MM.1S (cell line): ENCODE measurements at regions not wholly inside any gene's neighbourhood (a gene's known extent, or its start where the extent isn't known, plus 50 kb on each side); places are given as distances from the start of the nearest gene placed in this dataset.

ENCODE experiments used
- CTCF ChIP-seq: fragments of 300-600 bp; sonication (generic); IDR thresholded peaks from 2 replicates; pipeline ENCODE4 v1.5.1; 2016; ENCODE audit warnings: antibody characterized with exemption, low read length, mixed read lengths
- EZH2 ChIP-seq: fragments of 300-600 bp; sonication (generic); optimal IDR thresholded peaks from 2 replicates; pipeline ENCODE3; 2017; ENCODE audit warnings: low read depth, mild to moderate bottlenecking, antibody characterized with exemption, low read length, mixed read lengths
- EZH2phosphoT487 ChIP-seq: fragments of 300-600 bp; sonication (generic); IDR thresholded peaks from 2 replicates; pipeline ENCODE4 v1.6.1; 2018; ENCODE audit warnings: antibody characterized with exemption, low read length

DNA sequence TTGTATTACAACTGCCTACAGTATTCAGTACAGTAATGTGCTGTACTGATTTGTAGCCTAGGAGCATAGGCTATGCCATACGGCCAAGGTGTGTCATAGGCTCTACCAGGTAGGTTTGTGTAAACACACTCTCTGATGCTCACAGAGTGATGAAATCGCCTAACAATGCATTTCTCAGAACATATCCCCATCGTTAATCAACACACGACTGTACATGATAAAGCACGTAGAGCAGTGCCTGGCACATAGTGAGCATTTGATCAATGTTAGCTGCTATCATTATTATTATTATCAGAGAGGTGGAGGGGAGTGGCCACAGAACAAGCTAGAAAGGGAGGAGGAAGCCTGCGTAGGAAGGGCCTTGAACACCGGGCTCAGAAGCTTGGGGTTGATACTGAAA, 81.1 kb upstream of the LHX1 start:
- no peak for TF ChIP-seq EZH2phosphoT487
- no peak for TF ChIP-seq CTCF
- TF ChIP-seq EZH2 = no peak
